GM12878 (cell line): ENCODE measurements at regions not wholly inside any gene's neighbourhood (a gene's known extent, or its start where the extent isn't known, plus 50 kb on each side); places are given as distances from the start of the nearest gene placed in this dataset.
A peak's percentile ranks its signal among the peaks of the same experiment; 100 is the strongest.

ENCODE experiments used
- CHD1 ChIP-seq: IDR thresholded peaks from 2 replicates; pipeline ENCODE4 v1.6.1; 2012; ENCODE audit warnings: low read depth, low read length, improper control_type of control experiment
- ETV6 ChIP-seq, 2 experiments: fragments of 450-650 bp in 1 of 2; IDR thresholded peaks in 1 of 2; conservative IDR thresholded peaks in 1 of 2; 2 replicates each; pipeline ENCODE4 v1.6.1; 2014; ENCODE audit warnings: antibody characterized with exemption in 1 of 2, borderline replicate concordance in 1 of 2, low read depth in 1 of 2, mild to moderate bottlenecking in 1 of 2, moderate library complexity in 1 of 2
- FOS ChIP-seq: IDR thresholded peaks from 3 replicates; pipeline ENCODE4 v1.6.1; 2011; ENCODE audit warnings: borderline replicate concordance; ENCODE audit not compliant: insufficient read length; ENCODE audit errors: extremely low read depth
- GATAD2B ChIP-seq: fragments of 450-650 bp; conservative IDR thresholded peaks from 2 replicates; pipeline ENCODE4 v1.6.1; 2017; ENCODE audit warnings: low read depth, mild to moderate bottlenecking, moderate library complexity
- MTA2 ChIP-seq: fragments of 450-650 bp; IDR thresholded peaks from 2 replicates; pipeline ENCODE4 v1.6.1; 2016; ENCODE audit warnings: low read depth, mild to moderate bottlenecking, moderate library complexity
- MYC ChIP-seq: IDR thresholded peaks from 2 replicates; pipeline ENCODE4 v1.6.1; 2011; ENCODE audit warnings: mild to moderate bottlenecking, low read length, moderate library complexity, inconsistent platforms; ENCODE audit not compliant: insufficient read depth, insufficient replicate concordance, insufficient read length, severe bottlenecking
- NFIC ChIP-seq: IDR thresholded peaks from 2 replicates; pipeline ENCODE4 v1.6.1; 2012; ENCODE audit warnings: low read depth, mild to moderate bottlenecking, inconsistent platforms, low read length, moderate library complexity
- NFYA ChIP-seq: IDR thresholded peaks from 2 replicates; pipeline ENCODE4 v1.6.1; 2011; ENCODE audit warnings: low read depth, mild to moderate bottlenecking, low read length, improper control_type of control experiment, borderline replicate concordance
- PML ChIP-seq: IDR thresholded peaks from 2 replicates; pipeline ENCODE4 v1.6.1; 2012; ENCODE audit warnings: low read length, inconsistent platforms
- POLR2AphosphoS5 ChIP-seq: IDR thresholded peaks from 2 replicates; pipeline ENCODE4 v1.6.1; 2011; ENCODE audit warnings: mild to moderate bottlenecking, low read length, inconsistent platforms
- RFX5 ChIP-seq: IDR thresholded peaks from 2 replicates; pipeline ENCODE4 v1.6.1; 2011; ENCODE audit warnings: low read depth, low read length, improper control_type of control experiment
- SP1 ChIP-seq: IDR thresholded peaks from one replicate; pipeline ENCODE4 v1.6.1; 2011; ENCODE audit warnings: low read depth, low read length
- SPI1 ChIP-seq: IDR thresholded peaks from 2 replicates; pipeline ENCODE4 v1.6.1; 2011; ENCODE audit warnings: low read depth, mild to moderate bottlenecking, low read length, moderate library complexity, borderline replicate concordance; ENCODE audit not compliant: insufficient read depth
- ZBTB4 ChIP-seq: fragments of 450-650 bp; formaldehyde crosslinking; IDR thresholded peaks from 2 replicates; pipeline ENCODE4 v1.4.0; 2022; ENCODE audit warnings: mild to moderate bottlenecking, moderate library complexity
- ZNF24 ChIP-seq: fragments of 450-650 bp; IDR thresholded peaks from 2 replicates; pipeline ENCODE4 v1.6.1; 2017; ENCODE audit warnings: antibody characterized with exemption, mild to moderate bottlenecking
- ZNF274 ChIP-seq: IDR thresholded peaks from one replicate; pipeline ENCODE4 v1.8.0; 2011; ENCODE audit not compliant: insufficient read length, insufficient read depth
- TF ChIP-seq, protein P1 (sequence below): IDR thresholded peaks from 2 replicates; pipeline ENCODE4 v1.6.1; 2012; ENCODE audit warnings: mild to moderate bottlenecking, low read depth, low read length
- TF ChIP-seq, protein P2 (sequence below): IDR thresholded peaks from 2 replicates; pipeline ENCODE4 v1.6.1; 2012; ENCODE audit warnings: low read depth, low read length, improper control_type of control experiment
- TF ChIP-seq, protein P3 (sequence below): fragments of 450-650 bp; IDR thresholded peaks from 2 replicates; pipeline ENCODE4 v1.6.1; 2017; ENCODE audit warnings: antibody characterized with exemption, mild to moderate bottlenecking, moderate library complexity
- TF ChIP-seq, protein P4 (sequence below): IDR thresholded peaks from 2 replicates; pipeline ENCODE4 v1.6.1; 2011; ENCODE audit warnings: low read depth, mild to moderate bottlenecking, low read length, moderate library complexity, borderline replicate concordance; ENCODE audit errors: extremely low read depth

DNA sequence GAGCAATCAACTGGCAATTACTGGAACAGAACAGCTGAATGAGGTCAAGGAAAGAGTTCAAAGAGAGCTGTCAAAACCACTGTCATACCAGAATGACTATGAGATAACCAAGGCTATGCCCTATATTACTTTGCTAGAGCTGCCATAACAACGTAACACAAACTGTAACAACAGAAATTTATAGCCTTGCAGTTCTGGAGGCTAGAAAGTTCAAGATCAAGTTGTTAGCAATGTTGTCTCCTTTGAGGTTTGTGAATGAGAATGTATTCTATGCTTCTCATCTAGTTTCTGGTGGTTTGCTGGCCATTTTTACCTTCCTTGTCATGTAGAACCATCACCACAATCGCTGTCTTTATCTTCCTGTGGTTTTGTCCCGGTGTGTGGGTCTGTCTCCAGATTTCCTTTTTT is 1323.0 kb upstream of the GJE1 start (continued):
- TF ChIP-seq, protein P1, sequence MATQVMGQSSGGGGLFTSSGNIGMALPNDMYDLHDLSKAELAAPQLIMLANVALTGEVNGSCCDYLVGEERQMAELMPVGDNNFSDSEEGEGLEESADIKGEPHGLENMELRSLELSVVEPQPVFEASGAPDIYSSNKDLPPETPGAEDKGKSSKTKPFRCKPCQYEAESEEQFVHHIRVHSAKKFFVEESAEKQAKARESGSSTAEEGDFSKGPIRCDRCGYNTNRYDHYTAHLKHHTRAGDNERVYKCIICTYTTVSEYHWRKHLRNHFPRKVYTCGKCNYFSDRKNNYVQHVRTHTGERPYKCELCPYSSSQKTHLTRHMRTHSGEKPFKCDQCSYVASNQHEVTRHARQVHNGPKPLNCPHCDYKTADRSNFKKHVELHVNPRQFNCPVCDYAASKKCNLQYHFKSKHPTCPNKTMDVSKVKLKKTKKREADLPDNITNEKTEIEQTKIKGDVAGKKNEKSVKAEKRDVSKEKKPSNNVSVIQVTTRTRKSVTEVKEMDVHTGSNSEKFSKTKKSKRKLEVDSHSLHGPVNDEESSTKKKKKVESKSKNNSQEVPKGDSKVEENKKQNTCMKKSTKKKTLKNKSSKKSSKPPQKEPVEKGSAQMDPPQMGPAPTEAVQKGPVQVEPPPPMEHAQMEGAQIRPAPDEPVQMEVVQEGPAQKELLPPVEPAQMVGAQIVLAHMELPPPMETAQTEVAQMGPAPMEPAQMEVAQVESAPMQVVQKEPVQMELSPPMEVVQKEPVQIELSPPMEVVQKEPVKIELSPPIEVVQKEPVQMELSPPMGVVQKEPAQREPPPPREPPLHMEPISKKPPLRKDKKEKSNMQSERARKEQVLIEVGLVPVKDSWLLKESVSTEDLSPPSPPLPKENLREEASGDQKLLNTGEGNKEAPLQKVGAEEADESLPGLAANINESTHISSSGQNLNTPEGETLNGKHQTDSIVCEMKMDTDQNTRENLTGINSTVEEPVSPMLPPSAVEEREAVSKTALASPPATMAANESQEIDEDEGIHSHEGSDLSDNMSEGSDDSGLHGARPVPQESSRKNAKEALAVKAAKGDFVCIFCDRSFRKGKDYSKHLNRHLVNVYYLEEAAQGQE, result no peak
- TF ChIP-seq MYC (no peak), NFYA (no peak), RFX5 (no peak), FOS (no peak), SP1 (no peak), ZNF24 (peak; percentile 66), ZNF274 (no peak), CHD1 (no peak), MTA2 (peak; percentile 94), SPI1 (no peak), ETV6 (conservative IDR thresholded peaks at IDR 0.05 in 1 of 2, IDR thresholded peaks at IDR 0.05 in 1 of 2; ENCODE audit: borderline replicate concordance in 1 of 2, low read depth in 1 of 2) (no peak; a peak in 1 of 4 replicates), POLR2AphosphoS5 (no peak), NFIC (peak; percentile 88), GATAD2B (no peak), ZBTB4 (no peak), PML (0 out of 2 replicates have a peak, but pooled peaks have one; percentile 35)
- TF ChIP-seq, protein P2, sequence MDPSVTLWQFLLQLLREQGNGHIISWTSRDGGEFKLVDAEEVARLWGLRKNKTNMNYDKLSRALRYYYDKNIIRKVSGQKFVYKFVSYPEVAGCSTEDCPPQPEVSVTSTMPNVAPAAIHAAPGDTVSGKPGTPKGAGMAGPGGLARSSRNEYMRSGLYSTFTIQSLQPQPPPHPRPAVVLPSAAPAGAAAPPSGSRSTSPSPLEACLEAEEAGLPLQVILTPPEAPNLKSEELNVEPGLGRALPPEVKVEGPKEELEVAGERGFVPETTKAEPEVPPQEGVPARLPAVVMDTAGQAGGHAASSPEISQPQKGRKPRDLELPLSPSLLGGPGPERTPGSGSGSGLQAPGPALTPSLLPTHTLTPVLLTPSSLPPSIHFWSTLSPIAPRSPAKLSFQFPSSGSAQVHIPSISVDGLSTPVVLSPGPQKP, result no peak
- TF ChIP-seq, protein P3, sequence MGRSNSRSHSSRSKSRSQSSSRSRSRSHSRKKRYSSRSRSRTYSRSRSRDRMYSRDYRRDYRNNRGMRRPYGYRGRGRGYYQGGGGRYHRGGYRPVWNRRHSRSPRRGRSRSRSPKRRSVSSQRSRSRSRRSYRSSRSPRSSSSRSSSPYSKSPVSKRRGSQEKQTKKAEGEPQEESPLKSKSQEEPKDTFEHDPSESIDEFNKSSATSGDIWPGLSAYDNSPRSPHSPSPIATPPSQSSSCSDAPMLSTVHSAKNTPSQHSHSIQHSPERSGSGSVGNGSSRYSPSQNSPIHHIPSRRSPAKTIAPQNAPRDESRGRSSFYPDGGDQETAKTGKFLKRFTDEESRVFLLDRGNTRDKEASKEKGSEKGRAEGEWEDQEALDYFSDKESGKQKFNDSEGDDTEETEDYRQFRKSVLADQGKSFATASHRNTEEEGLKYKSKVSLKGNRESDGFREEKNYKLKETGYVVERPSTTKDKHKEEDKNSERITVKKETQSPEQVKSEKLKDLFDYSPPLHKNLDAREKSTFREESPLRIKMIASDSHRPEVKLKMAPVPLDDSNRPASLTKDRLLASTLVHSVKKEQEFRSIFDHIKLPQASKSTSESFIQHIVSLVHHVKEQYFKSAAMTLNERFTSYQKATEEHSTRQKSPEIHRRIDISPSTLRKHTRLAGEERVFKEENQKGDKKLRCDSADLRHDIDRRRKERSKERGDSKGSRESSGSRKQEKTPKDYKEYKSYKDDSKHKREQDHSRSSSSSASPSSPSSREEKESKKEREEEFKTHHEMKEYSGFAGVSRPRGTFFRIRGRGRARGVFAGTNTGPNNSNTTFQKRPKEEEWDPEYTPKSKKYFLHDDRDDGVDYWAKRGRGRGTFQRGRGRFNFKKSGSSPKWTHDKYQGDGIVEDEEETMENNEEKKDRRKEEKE, result no peak
- TF ChIP-seq, protein P4, sequence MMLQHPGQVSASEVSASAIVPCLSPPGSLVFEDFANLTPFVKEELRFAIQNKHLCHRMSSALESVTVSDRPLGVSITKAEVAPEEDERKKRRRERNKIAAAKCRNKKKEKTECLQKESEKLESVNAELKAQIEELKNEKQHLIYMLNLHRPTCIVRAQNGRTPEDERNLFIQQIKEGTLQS, result no peak
